HG02970 (cell line): ENCODE measurements at regions not wholly inside any gene's neighbourhood (a gene's known extent, or its start where the extent isn't known, plus 50 kb on each side); places are given as distances from the start of the nearest gene placed in this dataset.
"Not testable (repeated sequence)": the region's sequence is repeated elsewhere in the genome, so short reads cannot be mapped to it uniquely, and the experiment has no call there.

Experiments
- ATAC-seq: cut with Tn5 transposase; IDR thresholded peaks from one replicate; pipeline ENCODE4 v1.9.1; 2021; ENCODE audit warnings: mild to moderate bottlenecking, moderate library complexity, moderate number of reproducible peaks; ENCODE audit not compliant: unreplicated experiment, low FRiP score

DNA sequence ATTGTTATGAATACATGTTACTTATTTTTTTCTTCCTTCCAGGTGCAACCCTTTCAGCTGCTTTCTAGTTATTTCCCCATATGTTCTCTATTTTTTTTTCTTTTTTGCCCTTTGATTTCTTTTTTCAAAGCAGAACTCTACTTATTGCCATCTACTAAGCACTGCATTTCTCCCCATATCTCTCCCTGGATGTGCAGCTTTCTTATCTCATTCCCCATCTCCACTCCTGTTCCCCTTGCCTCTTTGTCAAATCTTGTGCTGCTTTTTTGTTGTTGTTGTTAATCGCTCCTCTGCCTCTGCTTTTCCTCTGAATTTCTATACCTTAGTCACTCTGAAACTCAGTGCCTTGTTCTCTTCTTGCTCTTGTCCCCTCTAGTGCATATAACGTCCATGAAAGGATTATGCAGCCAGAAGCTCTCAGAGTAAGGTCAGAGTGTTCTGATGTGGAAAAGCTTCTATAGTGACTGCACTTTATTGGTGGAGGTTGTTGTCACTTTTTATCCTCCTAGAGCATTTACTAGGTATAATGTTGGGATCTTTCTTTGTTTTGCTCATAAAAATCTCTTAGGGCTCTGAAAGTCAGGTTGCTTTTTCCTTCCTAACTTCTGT lies 51.1 kb upstream of the JADE1 start:
- no peak for ATAC-seq

DNA sequence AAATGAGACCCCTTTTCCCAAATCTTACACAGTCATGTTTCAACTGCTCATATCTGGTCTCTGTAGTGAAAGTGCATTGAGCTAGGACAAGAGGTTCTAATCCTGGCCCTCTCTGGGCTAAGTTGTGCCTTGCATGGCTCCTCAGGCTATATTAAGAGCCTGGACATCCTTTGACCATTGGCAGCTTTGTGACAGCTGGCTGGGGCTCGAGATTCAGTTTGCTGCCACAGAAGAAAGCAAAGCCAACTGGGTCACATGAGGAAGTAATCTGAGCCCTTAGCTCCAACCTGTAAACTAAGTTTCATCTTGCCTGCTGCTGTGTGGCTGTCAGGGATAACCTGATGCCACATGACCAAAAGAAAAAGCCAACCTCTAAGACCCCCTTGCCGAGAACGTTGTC lies 51.8 kb upstream of the JADE1 start:
- no peak for ATAC-seq

DNA sequence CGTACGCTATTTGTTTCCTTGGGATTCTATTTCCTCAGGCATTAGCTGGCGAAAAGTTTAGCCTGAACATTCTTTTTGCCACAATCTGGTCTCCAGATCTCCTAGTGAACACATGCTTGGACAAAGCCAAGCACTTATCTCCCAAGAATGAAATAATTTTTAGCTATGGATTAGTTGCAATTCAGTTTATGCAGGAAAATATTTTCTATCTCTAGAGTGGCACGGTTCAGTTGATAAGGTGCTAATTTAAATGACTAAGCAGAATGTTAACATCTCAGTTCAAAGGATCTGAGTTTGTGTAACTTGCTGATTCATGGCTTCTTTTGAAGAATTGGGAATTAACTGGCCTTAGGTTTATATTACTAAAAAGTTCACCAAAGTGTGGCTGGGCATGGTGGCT lies 58.1 kb upstream of the JADE1 start:
- no peak for ATAC-seq

DNA sequence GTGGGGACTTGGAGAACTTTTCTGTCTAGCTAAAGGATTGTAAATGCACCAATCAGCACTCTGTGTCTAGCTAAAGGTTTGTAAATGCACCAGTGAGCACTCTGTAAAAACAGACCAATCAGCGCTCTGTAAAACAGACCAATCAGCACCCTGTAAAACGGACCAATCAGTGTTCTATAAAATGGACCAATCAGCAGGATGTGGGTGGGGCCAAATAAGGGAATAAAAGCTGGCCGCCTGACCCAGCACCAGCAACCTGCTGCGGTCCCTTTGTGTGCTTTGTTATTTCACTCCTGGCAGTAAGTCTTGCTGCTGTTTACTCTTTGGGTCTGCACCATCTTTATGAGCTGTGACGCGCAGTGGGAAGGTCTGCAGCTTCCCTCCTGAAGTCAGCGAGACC lies 67.8 kb upstream of the JADE1 start:
- not testable (repeated sequence) for ATAC-seq

DNA sequence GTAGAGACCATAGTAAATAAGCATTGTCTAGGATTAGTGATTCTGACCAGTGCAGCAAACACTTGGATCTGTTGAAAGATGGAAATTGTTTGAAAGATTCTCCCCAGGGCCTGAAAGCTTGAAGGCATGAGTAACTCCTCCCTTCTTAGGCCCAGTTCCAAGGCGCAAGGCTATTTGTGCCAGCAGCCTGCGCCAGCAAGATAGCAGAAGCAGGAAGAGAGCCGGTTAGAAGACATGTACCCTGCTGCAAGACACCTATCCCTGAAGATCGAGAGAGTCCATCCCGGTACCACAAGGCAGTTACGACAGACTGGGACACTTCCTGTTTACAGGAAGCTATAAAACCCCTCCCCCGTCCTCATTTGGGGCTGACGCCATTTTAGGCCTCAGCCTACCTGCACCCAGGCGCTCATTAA lies 72.4 kb upstream of the JADE1 start:
- no peak for ATAC-seq

DNA sequence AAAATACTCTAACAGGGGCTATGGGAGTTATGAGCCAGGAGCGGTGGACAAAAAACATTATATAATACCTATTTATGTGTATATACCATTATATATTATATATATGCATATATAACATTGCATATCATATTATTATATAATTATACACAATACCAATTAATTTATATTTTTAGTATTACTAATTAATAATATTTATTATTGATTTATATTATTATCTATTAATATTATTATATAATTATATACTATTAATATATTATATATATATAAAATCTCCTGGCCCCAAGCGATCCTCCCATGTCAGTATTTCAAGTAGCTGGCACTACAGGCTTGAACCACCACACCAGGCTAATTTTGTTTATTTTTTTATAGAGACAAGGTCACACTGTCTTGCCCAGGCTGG lies 73.8 kb upstream of the JADE1 start:
- ATAC-seq, result no peak

DNA sequence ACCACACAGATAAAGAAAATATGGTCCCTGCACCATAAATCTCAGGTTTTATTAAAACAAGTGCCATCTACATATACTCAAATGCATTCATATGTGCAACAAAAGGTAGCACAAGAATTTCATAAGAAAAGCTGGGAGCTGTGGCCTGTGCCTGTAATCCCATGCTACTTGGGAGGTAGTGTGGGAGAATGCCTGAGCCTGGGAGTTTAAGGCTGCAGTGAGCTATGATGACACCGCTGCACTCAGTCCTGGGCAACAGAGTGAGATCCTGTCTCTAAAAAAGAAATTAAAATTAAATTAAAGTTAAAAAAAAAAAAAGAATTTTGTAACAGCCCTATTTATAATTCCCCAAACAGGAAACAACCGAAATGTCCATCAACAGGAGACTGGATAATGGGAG lies 81.3 kb upstream of the JADE1 start:
- ATAC-seq, result no peak

DNA sequence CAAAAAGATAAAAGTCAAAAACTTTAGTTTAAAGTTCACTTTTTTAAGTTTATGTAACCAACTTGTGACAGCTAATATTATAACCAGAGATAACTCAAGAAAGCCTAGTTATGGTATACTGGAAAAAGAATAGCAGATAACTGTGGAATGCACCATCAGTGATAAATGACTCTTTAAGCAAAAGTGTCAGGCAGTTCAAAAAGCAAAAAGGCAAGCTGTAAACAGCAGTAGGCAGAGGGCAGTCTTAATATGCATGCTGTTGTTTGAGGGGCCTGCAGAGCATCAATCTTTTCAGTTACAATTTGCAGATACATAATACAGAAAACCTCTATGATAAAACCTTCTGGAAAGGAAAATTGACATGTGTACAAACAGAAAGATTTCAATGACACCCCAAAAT lies 81.8 kb upstream of the JADE1 start:
- no peak for ATAC-seq

DNA sequence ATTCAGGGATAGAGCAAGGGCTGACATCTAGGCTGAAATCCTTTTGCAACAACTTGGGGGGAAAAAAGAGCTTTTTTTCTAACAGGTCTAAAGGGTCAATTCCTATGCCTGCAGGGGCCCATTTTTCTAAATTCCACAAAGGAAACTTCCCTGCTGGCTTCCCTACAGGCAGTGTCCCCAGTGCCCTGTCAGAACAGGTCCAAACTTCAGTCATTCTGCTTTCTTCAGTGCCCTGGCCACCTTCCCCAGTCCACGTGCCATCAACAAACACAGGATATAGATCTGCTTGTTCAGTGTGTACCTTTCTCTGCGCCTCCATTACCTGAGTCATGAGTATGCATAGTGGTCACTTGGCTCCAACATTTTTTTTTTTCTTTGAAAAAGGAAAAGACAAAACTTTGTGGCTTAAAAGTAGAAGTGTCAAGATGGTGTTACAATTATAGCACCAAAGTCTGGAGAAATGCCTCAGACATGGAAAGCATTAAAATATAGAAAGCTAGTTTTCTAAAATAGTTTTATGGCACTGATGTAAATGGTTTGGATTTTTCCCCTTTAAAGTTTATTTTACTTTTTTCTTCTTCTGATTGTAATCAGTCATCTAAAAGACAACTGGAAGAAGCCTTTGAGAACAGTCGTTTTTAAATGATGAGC lies 84.0 kb upstream of the JADE1 start:
- ATAC-seq, result no peak

DNA sequence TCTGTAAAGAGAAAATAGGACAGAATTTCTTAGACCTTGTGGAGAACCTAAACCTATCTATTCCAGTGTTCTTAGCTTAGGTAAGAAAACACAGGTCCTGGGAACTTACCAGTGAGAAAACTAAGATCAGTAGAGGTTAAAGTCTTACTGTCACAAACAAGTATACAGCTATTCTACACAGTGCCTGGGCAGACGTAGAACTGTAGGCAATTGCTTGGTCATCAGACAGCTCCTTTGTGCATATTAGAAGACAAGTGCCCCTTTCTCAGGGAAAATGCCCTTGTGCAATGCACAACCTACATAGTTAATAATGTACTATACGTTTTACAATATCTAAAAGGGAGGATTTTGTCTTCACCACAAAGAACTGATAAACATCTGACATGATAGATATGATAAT lies 86.6 kb upstream of the JADE1 start:
- no peak for ATAC-seq

DNA sequence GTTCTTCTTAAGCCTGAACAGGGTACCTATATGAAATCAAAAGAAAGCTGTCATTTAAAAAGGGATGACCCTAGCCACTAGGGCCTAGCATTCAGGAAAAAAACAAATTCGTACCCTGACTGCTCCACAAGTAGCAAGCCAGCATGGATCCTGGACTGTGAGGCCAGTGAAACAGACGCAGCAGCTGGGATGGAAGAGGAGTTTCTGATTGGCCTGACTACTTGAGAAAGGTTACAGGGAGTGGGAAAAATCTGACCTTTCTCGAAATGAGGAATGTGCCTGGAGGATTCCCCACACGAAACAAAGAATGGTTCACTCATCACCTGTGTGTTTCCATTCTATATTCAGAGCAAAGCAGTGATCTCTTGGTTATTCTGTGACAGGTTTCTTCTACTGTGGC lies 87.6 kb upstream of the JADE1 start:
- no peak for ATAC-seq

DNA sequence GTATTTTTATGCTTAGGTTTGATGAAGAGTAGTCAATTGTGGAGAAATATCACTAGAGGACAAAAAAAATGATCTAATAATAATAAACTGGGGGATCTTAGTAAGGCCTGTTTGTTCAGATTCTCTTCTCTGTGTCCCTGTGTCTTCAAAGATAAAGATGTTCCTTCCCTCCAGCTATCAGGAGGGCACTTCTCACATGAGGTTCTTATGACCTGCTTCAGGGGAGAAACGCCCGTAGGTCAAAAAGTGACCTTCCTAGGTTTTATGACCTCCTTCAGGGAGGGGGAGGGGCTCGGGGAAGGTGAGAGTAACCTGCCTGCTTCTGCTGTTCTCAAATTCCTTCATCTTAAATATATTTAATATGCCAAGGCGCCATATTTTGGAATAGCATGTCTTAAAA lies 89.2 kb upstream of the JADE1 start:
- no peak for ATAC-seq

DNA sequence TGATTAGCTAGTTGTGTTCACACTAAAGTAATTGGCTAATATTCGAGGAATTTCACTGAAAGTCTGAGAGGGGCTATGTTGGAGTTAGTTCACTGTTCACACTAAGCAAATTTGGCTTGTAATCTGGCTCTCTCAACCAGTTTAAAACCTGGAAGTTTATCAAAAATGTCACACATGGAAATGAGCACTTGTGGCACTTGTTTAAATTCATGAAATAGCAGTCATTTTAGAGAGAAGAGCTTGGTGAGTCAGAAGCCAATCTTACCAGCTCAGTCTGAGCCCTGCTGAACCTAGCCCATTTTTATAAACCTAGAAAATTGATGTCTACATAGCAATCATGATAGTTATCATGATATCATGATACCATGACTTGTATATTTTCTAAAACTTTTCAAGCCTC lies 90.7 kb upstream of the JADE1 start:
- no peak for ATAC-seq

DNA sequence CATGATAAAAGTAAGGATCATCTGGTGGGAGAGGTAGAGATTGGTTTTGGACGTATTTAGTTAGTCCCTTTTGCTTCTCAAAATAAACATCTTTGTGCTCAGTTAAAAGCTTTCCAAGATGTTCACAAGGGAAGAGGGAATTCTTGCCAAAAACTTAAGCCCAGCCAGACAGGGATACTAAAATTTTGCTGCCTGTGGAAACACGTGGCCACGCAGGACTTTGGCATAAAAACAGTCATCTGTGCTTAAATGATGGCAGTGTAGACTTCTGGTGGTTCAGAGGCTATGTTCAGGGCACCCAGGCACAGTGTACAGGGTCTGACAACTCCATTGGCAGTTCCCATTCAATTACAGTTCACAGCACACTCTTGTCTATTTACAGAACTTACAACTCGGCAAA lies 93.2 kb upstream of the JADE1 start:
- ATAC-seq, result no peak

DNA sequence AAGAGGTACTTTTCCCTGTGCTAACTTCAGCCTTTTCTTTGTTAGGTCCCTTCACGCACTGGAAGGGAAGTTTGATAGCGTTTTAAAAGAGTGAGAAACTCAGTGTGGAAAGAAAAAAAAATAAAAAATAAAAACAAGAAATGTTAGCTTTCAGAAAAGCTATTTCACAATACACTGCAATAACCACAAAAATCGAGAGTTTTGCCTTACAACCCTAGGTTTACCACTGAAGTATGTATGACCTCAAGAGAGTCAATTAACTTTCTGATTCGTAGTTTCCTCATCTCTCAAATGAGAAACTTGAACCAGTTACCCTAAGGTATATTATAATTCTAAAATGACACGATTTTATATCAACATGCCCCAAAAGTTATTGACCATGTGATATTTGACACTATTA lies 93.9 kb upstream of the JADE1 start:
- no peak for ATAC-seq

DNA sequence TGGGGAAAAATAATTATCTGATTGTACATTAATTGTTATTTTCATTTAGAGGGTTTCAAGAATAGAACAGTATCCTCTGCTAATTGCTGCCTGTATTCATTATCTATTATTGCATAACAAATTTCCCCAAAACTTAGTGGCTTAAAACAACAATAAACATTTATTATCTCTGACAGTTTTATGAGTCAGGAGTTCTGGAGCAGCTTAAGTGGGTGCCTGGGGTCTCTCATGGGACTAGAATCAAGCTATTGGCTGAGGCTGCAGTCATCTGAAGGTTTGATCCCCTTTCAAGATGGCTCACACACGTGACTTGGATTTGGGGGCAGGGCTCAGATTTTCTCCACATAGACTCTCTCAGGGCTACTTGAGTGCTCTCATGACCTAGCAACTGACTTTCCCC lies 98.1 kb upstream of the JADE1 start:
- no peak for ATAC-seq

DNA sequence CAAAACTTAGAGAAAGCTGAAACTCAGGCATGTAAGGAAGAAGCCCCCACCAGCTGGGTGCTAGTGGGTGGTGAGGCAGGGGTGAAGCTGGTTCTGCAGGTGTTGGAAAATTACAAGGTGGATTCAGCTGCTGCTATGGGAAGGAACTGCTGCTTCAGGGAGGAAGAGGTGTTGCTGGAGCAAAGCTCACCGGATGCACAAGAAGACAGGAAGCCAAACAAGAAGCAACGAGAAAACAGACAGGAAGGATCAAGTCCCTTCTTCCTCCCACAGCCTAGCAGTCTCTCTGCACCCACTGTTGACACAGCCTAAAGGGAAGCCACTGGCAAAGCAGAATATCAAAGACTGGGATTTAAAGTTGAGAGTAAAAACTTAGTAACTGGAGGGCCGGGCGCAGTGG lies 100.2 kb upstream of the JADE1 start:
- ATAC-seq, result no peak

DNA sequence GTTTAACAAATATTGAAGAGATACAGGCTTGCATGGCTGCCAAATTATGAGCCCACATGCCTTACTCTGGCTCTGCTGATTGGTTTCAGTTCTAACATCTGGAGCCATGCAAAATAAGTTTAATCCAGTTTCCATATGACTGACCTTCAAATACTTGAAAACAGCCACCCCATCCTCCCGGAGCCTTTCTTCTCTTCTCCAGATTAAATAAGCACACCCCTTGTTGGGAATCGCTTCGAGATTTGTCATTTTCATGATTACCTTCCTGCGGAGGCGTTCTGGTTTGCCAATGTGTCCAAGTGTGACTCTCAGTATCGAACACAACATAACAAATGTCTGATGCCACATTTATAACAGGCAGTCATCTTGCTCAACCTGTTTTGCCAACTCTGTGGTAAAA lies 101.6 kb upstream of the JADE1 start:
- ATAC-seq, result no peak

DNA sequence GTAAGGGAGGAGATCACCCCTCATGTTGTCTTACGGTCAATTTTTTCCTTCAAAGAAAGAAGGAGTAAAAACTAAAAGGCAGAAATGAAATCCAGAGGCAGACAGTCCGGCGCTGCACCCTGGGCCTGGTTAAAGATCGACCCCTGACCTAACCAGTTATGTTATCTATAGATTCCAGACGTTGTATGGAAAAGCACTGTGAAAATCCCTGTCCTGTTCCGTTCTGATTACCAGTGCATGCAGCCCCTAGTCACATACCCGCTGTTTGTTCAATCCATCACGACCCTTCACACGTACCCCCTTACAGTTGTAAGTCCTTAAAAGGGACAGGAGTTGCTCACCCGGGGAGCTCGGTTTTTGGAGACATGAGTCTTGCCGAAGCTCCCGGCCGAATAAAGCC lies 105.6 kb upstream of the JADE1 start:
- ATAC-seq, result no peak

DNA sequence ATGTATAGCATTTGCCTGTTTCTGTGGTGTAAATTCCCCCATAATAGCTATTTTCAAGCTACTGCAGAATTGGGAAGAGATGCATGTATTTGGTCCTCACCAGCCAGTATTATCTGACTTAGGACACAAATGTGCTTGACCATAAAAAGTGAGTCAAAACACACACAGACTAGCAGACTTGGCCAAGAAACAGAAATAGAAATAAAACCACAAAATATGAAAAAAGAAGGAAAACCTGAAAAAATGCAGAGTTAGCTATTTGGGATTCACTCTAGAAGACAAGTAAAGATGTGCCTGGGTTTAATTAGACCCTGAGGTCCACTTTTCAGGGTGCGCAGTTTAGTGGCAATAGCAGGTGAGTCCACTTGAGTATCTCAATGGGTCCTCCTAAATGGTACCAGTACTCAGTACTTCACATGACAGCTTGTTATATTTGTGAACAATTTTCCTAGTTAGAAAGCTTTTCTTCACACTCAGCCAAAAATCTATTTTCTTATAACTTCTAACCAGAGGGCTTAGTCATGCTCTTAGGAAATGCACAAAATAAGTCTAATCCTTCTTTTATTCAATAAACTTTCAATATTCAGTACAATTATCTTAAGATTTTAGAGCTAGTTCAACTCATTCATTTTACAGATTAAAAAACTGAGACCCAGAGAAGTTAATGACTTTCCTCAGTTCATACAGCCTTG lies 108.7 kb upstream of the JADE1 start:
- no peak for ATAC-seq

DNA sequence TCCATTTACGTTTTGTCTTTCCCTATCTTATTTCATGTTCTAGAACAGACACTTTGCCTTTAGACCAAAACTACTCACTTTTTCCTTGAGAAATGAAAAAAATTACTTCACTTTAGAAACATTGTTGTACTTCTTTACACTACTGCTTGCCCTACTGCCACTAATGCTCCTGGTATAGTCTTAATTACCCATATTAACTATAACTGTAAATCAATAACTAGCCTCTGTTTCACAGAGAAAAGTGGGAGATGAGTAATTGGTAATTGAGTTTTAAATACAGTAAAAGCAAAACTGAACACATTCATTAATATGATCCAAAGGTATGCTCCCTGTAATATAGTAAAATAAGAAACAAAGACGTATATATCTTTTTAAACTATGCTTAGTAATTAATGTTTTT lies 111.1 kb upstream of the JADE1 start:
- ATAC-seq, result no peak

DNA sequence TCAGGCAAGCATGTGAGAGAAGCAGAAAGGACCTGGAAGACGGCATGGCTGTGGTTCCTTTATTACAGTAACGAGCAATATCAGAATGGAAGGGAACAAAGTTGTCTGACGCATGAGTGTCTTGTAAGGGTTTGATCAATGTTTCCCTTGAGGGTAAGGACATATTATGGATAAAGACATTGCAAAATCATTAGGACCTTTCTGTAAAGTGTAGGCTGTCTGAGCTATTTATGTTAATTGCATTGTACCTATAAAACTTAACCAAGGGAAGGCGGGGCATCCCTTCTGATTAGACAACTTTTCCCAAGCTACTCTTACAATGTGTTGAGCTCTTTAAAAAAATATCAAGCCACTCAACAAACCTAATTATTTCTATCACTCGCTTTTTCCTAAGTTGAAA lies 112.2 kb upstream of the JADE1 start:
- ATAC-seq, result no peak
